Endothelial cell (in vitro differentiated cells): ENCODE measurements at regions not wholly inside any gene's neighbourhood (a gene's known extent, or its start where the extent isn't known, plus 50 kb on each side); places are given as distances from the start of the nearest gene placed in this dataset.

ENCODE experiments used
- DNase-seq: peaks from one replicate; pipeline ENCODE4 v3.0.0; 2021; ENCODE audit warnings: low spot score
- H3K27ac Mint-ChIP-seq: one replicate; pipeline ENCODE4 v1.8.0; 2021; ENCODE audit warnings: mixed read lengths, inconsistent platforms; ENCODE audit not compliant: unreplicated experiment
- H3K27me3 Mint-ChIP-seq: one replicate; pipeline ENCODE4 v1.8.0; 2021; ENCODE audit warnings: mild to moderate bottlenecking, moderate library complexity, mixed read lengths, inconsistent platforms; ENCODE audit not compliant: unreplicated experiment
- H3K36me3 Mint-ChIP-seq: one replicate; pipeline ENCODE4 v1.8.0; 2021; ENCODE audit warnings: mild to moderate bottlenecking, low read depth, mixed read lengths, inconsistent platforms; ENCODE audit not compliant: unreplicated experiment
- H3K4me1 Mint-ChIP-seq: one replicate; pipeline ENCODE4 v1.8.0; 2021; ENCODE audit warnings: mild to moderate bottlenecking, mixed read lengths, inconsistent platforms; ENCODE audit not compliant: unreplicated experiment
- H3K4me3 Mint-ChIP-seq: one replicate; pipeline ENCODE4 v1.8.0; 2021; ENCODE audit warnings: mild to moderate bottlenecking, mixed read lengths, inconsistent platforms; ENCODE audit not compliant: unreplicated experiment
- H3K9me3 Mint-ChIP-seq: one replicate; pipeline ENCODE4 v1.8.0; 2021; ENCODE audit warnings: mixed read lengths, inconsistent platforms; ENCODE audit not compliant: unreplicated experiment
- CTCF ChIP-seq: fragments of 200-600 bp; sonication (generic); IDR thresholded peaks from one replicate; pipeline ENCODE4 v1.5.0; 2021; ENCODE audit warnings: antibody characterized with exemption; ENCODE audit not compliant: unreplicated experiment

GRCh38 chr20:10916312-10916711, 242.5 kb upstream of the JAG1 start:
- no peaks in the 10 kb centered on the region for H3K27me3 Mint-ChIP-seq
- no peaks in the 10 kb centered on the region for H3K9me3 Mint-ChIP-seq
- no peaks in the 10 kb centered on the region for H3K4me1 Mint-ChIP-seq
- no peak overlapping the region for H3K4me3 Mint-ChIP-seq
- no peaks in the 10 kb centered on the region for H3K36me3 Mint-ChIP-seq
- TF ChIP-seq CTCF = no peak
- no peak overlapping the region for H3K27ac Mint-ChIP-seq
- DNase-seq = no peak

GRCh38 chr20:10917826-10918225, 244.0 kb upstream of the JAG1 start:
- Mint-ChIP-seq H3K4me3 (no peak overlapping the region), H3K27ac (no peak overlapping the region), H3K9me3 (no peaks in the 10 kb centered on the region), H3K27me3 (no peaks in the 10 kb centered on the region), H3K36me3 (no peaks in the 10 kb centered on the region), H3K4me1 (no peaks in the 10 kb centered on the region)
- no peak for DNase-seq
- TF ChIP-seq CTCF = no peak

- no peaks in the 10 kb centered on the region for H3K27me3 Mint-ChIP-seq
- H3K4me3 Mint-ChIP-seq = no peak overlapping the region
- no peaks in the 10 kb centered on the region for H3K4me1 Mint-ChIP-seq
- no peak overlapping the region for H3K27ac Mint-ChIP-seq
- no peak for DNase-seq
- no peaks in the 10 kb centered on the region for H3K36me3 Mint-ChIP-seq
- H3K9me3 Mint-ChIP-seq = no peaks in the 10 kb centered on the region
- TF ChIP-seq CTCF = no peak
These were observed 245.8 kb upstream of the JAG1 start for GRCh38 chr20:10919396-10920140.

- Mint-ChIP-seq H3K4me1 (no peaks in the 10 kb centered on the region), H3K9me3 (no peaks in the 10 kb centered on the region), H3K27ac (no peak overlapping the region), H3K27me3 (no peaks in the 10 kb centered on the region), H3K36me3 (no peaks in the 10 kb centered on the region), H3K4me3 (no peak overlapping the region)
- DNase-seq = no peak
- no peak for TF ChIP-seq CTCF
These were observed 246.6 kb upstream of the JAG1 start for GRCh38 chr20:10920396-10920795.

- H3K36me3 Mint-ChIP-seq = no peaks in the 10 kb centered on the region
- H3K4me3 Mint-ChIP-seq = no peak overlapping the region
- no peaks in the 10 kb centered on the region for H3K9me3 Mint-ChIP-seq
- no peaks in the 10 kb centered on the region for H3K27me3 Mint-ChIP-seq
- TF ChIP-seq CTCF = no peak
- H3K27ac Mint-ChIP-seq = no peak overlapping the region
- H3K4me1 Mint-ChIP-seq = peaks cover 5% of the 10 kb centered on the region
- no peak for DNase-seq
These were observed 247.8 kb upstream of the JAG1 start for GRCh38 chr20:10921491-10922010.
